ENCODE measurements at regions not wholly inside any gene's neighbourhood (a gene's known extent, or its start where the extent isn't known, plus 50 kb on each side); places are given as distances from the start of the nearest gene placed in this dataset.

- no peak for DNase-seq (ENCODE audit: low read depth)
Measured at GRCh38 chr5:124645396-124645795, 101.0 kb downstream of the ZNF608 start.

DNA sequence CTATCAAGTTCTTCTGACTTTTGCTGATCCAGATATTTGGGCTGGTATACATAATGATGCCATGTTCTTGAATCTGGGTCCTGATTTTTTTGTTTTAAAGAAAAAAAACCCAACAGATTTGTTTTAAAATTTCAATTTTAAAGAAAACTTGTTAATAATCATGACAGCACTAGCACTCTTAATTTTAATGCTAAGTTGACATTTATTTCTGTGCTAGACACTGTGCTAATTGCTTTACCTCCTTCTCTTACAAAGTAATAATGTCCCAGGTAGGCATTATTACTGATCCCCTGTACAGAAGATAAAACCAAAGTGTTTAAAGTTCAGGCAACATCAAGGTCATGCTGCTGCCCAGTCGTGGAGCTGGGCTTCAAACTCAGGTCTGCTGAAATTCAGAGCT is 101.9 kb downstream of the ZNF608 start:
- no peak for DNase-seq (ENCODE audit: low read depth)

GRCh38 chr5:124644138-124644537 is 102.3 kb downstream of the ZNF608 start:
- DNase-seq (ENCODE audit: low read depth) = no peak

DNA sequence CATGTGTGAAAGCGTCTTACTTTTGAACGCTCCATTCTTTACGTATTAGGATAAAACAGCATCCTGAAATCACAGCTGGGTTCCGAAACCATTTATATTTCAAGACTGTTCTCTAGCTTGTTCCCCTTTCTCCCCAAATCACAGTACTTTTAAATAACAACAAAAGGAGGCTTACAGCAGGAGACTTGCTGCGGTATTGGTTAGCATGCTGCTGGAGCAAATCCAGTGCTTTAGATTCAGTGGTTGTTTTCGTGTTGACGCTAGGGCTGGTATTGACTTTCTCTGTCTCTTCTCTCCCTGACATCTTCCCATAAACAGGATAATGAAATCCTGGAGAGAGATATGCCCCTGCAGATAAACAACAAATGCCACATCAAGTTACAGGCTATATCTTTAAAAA is 103.1 kb downstream of the ZNF608 start:
- no peak for DNase-seq (ENCODE audit: low read depth)

- no peak for DNase-seq (ENCODE audit: low read depth)
Measured at GRCh38 chr5:124642151-124642550, 104.3 kb downstream of the ZNF608 start.

DNA sequence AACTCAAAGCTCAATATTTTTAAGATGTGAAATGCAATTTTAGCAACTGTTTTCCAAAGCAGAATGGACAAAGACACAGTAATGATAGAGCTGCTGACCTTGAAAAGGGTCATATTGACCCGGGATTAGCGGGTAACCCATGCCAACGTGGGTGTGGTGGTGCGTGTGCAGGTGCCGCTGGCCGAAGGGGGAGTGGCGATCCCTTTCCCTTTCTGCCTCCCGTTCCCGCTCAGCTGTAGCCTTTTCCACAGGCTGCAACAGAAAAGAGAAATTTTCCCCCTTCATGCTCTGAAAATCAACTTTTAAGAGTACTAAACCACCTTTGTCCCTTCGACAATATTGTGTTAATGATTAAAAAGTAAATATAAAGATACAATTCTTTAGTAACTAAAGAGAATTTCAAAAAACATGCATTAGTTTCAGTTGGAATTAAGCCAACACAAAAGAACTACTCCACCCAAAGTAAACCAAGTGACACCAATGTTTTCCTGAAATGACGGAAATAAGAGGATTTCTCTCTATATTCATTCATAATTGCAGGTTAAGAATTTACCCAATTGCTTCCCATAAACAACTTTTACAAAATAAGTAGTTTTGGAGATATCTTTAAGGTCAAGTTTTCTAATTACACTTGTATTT is 105.2 kb downstream of the ZNF608 start:
- no peak for DNase-seq (ENCODE audit: low read depth)

DNA sequence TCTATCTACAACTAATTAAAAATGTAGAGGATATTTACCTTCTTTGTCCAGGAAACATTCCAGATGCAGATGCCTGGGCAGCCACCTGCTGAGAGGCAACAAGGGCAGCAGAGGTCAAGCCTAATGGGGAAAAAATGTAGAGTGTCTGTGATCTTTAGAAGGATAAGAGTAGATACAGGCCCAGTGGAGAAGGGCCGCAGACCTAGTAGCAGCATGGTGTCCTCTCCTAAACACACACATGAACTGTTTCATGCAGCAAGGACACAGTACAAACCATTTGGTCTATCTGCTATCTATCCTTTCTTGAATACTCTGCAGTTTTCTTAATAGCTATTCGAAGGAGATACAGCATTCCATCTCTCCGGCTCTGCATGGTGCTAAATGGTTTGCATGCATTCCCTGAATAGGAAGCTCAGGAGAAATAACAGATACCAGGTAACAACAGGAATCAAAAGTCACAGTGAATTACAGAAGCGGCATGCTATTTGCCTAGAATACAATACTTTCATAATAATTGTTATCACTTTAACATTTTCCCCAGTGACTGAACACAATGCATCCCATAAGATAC is 107.3 kb downstream of the ZNF608 start:
- DNase-seq (ENCODE audit: low read depth) = no peak

- no peak for DNase-seq (ENCODE audit: low read depth)
Measured at GRCh38 chr5:124637011-124637410, 109.4 kb downstream of the ZNF608 start.

- no peak for DNase-seq (ENCODE audit: low read depth)
Measured at GRCh38 chr5:124634741-124635323, 111.6 kb downstream of the ZNF608 start.

- no peak for DNase-seq (ENCODE audit: low read depth)
Measured at GRCh38 chr5:124634228-124634739, 112.2 kb downstream of the ZNF608 start.

DNA sequence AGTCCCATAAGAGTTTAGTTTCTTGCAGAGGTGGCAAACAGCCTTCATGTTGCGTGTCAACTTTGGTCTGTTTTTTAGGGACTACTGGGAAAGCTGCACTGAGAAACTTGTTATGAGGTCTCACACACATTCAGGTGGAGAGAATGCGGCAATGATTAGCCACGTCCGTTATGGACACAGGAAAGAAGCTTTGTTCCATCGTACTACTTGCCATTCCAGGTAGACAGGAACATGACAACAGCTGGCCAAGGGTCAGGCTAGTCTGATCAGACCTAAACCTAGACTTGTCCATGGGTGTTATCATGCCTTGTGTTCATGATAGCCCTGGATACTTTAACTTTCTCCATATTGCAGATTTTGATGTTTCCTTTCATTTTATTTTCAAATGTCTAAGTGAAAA is 113.2 kb downstream of the ZNF608 start:
- DNase-seq (ENCODE audit: low read depth) = no peak

- no peak for DNase-seq (ENCODE audit: low read depth)
Measured at GRCh38 chr5:124631874-124632550, 114.4 kb downstream of the ZNF608 start.

DNA sequence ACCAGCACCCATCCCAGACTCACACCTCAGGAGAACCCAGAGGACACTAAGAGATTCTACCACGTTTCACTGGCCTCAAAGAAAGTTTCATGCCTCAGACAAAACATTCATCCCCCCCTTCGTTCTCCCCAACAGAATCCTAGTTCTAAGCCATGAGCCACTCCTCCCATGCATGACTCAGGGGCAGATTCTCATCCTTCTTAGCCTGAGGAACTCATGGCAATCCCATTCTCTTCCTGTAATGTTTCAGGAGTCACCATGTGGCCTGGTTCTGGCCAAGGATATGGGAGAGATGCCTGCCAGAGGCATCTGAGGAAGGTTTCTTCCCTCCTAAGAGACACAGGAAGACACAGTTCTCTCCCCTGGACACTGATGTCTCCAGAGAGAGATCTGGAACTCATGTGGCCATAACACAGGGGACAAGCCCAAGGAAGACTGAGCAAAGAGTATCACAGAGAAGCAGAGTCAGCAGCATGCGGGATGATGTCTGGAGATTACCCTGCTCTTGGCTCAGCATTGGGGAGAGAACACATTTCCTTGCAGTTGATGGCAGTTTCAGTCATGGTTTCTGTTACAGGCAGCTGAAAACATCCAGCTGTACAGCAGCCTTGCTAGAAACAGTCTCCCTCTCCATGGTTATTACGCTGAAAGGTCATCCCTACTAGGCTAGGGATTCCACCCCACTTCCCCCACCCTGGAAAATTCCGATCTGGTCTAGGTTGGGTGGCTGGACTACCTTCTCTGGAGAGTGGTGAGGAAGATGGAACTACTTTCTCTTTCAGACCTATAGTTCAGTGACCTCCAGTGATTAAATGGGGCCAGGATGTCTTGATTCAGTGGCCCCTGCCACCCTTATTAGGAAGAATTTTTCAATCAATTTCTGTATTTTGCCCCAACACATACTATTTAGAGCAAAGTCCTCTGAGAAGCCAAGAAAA is 115.4 kb downstream of the ZNF608 start:
- no peak for DNase-seq (ENCODE audit: low read depth)

GRCh38 chr5:124628721-124629596 is 117.5 kb downstream of the ZNF608 start:
- DNase-seq (ENCODE audit: low read depth) = no peak

GRCh38 chr5:124627815-124628595 is 118.4 kb downstream of the ZNF608 start:
- DNase-seq (ENCODE audit: low read depth) = no peak

DNA sequence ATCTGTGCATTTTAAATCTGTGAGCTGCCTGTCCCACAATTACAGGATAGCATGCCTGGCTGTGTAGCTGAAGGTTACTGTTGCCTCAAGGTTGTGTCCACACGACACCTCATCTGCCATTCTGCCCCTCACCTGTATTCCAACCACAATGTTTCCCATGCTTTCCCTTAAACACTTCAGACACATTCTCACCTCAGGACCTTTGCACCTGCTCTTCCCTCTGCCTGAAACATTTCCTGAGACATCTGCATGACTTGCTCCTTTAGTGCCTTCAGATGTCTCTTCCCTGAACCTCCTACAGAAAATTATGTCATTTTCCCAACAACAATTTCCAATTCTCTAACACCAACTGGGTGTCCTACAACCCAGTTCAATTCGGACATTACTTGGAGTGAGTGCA is 120.4 kb downstream of the ZNF608 start:
- DNase-seq (ENCODE audit: low read depth) = no peak

GRCh38 chr5:124623265-124623664 is 123.2 kb downstream of the ZNF608 start:
- DNase-seq (ENCODE audit: low read depth) = no peak

- DNase-seq (ENCODE audit: low read depth) = no peak
Measured at GRCh38 chr5:124622851-124623250, 123.6 kb downstream of the ZNF608 start.

- DNase-seq (ENCODE audit: low read depth) = no peak
Measured at GRCh38 chr5:124621279-124621678, 125.2 kb downstream of the ZNF608 start.

DNA sequence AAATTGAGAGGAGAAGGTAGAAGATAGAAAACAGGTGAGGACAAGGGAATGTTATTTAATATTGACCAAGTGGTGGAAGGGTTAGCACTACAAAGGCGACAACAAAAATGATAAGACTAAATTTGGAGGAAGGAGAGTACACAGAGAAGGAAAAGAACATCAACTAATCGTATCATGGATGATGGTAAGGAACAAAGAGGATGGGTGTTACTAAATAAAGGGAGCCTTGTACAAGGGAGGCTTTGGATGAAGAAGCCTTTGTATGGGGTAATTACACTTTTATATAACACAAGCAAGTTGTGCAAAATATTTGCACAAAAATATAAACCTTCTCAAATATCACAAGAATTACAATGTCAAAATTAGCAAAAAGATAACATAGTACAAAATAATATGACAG is 125.7 kb downstream of the ZNF608 start:
- no peak for DNase-seq (ENCODE audit: low read depth)

Data from T follicular helper cell (primary cell).